HG03520 (cell line): ENCODE measurements at regions not wholly inside any gene's neighbourhood (a gene's known extent, or its start where the extent isn't known, plus 50 kb on each side); places are given as distances from the start of the nearest gene placed in this dataset.

ENCODE experiments used
- ATAC-seq: cut with Tn5 transposase; IDR thresholded peaks from one replicate; pipeline ENCODE4 v1.9.1; 2021; ENCODE audit warnings: mild to moderate bottlenecking, moderate library complexity; ENCODE audit not compliant: unreplicated experiment

DNA sequence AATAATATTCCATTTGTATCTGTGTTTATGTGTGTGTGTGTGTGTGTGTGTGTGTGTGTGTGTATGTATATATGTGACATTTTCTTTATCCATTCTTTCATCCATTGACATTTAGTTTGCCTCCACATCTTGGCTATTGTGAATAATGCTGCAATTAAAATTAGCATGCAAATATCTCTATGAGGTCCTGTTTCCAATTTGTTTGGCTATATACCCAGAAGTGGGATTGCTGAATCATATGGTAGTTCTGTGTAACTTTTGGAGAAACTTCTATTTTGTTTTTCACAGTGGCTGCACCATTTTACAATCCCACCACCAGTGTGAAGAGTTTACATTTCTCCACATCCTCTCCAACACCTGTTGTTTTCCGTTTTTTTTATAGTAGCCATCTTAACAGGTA is 53.1 kb downstream of the CH25H start:
- ATAC-seq, result no peak

DNA sequence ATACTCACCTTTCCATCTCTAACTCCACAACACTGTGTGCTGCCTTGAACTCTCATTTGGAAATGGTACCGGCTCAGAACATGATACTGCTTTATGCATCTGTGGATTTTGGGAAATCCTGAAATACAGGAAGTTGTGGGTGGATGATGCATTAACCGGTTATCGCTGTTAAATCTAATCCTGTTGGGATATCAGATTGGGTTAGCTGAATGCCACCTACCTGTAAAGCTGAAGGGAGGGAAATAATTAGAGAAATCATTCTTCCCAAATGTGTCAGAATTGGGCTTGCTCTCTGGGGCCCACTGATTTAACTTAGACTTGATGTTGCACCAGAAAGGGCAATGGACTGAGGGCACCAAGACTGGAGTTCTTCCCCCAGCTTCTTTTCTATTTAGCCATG is 54.0 kb downstream of the CH25H start:
- no peak for ATAC-seq

DNA sequence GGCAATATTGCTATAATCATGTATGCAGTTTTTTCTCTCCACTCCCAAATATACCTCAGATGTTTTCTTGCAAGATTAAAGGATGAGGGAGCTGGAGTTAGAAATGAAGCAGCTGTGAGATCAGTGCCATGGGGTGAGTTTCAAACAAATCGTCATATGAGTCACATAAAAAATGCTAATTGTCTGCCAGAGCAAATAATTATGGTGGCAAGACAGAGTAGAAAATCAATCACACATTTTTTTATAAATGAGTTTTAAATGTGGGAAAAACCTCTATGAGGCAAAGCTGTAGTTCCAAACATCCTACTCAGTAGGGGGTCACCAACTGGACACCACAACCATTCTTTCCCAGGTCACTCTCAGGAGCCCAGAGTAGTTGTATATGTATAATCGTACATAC is 55.3 kb downstream of the CH25H start:
- ATAC-seq, result no peak

DNA sequence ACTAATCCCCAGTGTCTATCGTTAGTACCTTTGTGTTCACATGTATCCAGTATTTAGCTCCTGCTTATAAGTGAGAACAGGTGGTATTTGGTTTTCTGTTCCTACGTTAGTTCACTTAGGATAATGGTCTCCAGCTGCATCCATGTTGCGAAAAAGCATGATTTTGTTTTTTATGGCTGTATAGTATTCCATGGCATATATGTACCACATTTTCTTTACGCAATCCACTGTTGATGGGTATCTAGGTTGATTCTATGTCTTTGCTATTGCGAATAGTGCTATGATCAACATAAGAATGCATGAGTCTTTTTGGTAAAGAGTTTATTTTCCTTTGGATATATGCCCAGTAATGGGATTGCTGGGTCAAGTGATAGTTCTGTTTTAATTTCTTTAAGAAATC is 59.1 kb downstream of the CH25H start:
- ATAC-seq, result no peak

DNA sequence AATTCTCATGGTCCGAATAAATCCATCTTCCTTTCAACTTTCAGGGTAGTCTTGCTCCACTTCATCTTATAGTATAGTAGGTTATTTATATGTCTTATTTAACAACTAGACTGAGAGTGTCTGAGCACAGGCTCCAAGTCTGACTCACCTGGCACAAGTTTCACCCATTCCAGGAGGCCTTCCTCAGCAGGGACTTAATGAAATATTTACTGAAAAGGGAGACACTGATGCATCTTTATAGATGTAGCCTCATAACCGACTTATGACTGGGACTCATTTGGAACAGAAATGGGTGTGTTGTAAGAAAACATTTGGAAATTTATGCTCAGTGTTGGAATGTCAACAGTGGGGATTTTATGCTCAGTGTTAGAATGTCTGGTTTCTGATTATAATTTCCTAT is 59.9 kb downstream of the CH25H start:
- no peak for ATAC-seq

DNA sequence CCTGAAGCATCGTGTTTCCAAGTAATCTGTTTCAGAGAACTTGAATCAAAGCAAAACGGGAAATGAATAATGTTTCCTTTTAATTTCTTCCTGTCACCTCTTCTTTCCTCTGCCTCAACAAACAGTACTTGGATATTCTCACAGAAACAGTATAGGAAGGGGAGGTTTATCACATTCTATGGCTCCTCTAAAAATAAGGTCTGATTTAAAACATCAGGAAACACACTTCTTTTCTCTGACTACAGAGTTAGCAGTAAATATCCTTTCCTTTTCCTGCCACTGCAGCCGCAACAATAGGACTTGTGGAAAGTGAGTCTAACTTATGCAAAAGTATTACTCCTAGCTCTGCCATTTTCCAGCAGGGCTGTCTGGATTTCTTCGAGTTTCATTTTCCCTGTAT is 62.3 kb downstream of the CH25H start:
- no peak for ATAC-seq

DNA sequence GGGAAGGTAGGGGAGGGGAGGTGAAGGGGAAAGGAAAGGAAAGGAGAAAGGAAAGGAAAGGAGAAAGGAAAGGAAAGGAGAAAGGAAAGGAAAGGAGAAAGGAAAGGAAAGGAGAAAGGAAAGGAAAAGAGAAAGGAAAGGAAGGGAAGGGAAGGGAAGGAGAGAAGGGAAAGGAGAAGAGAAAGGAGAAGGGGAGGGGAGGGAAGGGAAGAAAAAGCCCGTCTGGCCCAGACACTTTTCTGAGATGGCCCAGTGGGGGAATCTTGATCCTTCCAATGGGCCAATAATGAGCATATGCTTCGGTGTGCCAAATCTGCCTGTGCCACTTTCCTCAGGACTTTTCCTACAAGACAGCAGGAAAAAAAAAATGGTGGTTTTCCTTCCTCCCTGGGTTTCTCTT is 64.5 kb downstream of the CH25H start:
- no peak for ATAC-seq

DNA sequence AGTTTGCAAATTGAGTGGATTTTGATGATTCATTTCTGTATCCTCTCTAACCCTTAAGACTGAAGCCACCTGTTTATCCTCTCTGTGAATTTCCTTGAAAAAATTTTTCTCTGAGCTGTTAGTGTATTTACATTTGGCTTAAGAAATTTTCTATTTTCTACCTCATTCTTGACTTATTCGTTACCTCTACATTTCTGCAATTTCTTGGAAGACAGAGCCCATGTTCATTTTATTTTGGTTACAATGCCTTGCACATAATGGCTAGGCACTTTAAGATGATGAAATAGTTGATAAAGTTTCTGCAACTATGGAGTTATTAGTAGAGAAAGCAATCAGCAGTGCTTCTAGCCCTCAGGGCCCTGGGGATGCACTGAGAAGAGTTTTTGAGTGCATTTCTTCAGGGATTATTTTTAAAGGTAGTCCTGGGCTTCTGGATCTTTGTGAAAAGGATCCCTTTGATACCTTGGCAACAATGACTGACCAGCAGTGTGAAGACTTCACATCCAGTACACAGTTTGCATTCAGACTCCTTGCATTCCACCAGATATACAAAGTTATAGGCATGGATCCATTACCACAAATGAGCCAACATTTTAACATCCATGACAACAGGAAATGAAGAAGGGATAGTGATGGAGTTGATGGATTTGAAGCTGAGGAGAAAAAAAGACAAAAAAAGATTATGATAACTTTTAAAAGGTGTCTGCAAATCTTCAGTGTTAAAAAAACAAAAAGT is 68.2 kb downstream of the CH25H start:
- ATAC-seq, result no peak

DNA sequence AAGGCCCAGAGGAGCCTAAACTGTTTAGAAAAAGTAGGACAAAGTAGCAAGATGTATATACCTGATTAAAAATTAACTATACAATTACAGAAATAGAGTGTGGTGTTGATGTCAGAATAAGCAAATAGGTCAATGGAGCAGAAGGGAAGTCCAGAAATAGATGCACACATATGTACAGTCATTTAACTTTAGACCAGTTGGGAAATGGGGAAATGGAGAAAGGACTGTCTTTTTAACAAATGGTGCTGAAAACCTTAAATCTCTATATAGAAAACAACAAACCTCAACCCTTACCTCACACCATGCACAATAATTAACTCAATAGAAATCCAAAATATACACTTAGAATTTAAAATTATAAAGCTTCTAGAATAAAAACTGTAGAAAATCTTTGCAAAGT is 72.2 kb downstream of the CH25H start:
- ATAC-seq, result peak; percentile 46

DNA sequence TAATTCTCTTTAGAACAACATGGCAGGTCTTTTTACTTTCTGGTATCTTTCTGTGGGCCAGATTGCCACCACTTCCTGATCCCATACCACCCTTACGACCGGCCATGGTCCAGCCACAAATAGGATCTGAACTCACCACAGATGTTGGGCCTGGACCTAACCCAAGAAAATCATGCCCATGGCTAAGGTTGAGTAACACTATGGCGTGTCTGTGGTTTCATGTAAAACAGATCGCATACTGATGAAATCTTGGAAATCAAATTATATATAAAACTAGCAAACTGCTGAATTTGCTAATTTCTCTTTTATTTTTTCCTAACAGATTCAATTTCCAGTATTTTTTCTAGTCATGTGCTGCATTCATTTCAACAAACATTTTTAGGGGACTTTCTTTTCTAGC is 77.2 kb downstream of the CH25H start:
- ATAC-seq, result no peak

DNA sequence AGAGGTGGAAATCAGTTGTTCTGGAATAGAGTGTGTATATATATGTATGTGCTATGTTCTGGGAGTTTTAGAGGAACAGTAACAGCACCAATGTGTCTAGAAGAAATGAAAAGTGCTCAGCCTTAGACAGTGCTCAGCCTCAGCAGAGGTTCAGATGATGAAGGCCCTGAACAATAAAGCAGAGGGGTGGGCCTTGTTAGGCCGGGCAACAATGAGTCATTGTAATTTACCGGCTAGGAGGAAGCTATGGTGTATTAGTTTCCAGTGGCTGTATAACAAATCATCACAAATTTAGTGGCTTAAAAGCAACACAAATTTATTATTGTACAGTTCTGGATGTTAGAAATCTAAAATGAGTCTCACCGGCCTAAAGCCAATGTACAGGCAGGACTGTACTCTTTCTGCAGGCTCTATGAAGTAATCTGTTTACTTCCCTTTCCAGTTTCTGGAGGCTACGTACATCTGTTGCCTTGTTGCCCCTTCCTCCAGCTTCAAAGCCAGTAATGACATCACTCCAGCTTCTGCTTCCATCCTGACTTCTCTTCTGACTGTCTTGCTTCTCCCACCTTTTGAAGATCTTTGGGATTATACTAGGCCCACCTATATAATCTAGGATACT is 84.6 kb downstream of the CH25H start:
- ATAC-seq, result no peak

DNA sequence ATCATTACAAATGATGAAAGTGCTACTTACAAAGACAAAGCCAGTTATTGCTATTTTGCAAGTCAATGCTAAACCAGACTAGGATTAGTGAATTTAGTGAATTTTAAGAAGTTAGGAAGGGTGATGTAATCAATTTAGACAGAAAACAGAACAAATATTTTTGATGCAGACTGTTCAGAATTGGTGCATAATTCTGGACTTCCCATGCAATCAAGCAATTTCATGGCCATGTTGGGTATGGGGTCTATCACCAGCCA is 85.4 kb downstream of the CH25H start:
- ATAC-seq, result no peak

DNA sequence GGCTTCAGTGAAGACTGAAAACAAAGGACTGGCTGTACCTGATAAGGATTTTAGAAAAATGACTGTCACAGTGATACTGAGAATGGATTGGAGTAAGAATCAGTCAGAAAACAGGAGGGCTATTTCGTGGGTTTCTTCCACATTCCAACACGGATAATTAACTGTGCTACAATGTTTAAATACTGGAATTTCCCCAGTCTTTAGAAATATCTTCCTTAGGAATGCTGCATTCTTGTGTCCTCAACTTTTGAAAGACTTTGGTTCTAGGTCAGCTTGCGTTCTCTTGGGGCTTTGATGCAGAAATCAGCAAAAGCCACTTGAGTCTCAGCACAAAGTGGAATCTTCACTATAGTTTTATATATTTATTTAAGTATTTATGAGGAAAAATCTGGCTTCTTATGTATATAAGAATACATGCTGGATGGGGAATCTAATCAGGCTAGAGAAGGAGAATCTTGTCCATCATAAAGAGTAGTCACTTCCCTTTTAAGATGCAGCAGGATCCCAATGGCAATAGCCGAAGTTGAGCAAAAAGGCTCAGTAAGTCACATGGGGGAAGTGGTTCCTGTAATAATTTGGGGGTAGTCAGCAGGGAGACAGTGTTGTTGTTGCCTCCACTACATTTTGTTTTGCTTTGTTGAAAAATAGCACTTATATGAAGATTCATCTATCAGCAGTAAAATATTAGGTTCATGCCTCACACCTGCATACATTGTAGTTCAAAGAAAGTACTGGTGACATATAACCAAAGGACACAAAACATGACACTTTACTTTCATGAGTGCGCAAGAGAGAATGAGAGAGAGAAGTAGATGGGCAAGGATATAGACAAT is 86.0 kb downstream of the CH25H start:
- no peak for ATAC-seq

DNA sequence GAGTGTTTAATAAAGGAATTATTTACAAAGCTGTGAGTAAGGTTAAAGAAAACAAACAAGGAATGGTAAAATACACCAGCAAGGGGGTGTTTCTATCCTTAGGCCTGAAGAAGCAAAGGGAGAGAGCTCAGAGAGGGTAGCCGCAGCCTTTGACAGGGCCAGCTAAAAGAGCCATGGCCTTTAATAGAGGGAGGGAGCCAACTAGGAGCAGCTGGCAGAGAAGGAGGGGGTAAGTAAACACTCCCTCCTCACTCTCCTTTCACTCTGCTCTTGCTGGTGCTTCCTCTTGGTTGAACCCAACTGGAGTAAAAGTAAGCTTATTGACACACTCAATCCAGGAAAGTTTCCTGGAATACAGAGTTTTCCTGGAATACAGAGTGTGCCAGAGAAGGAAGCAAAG is 87.5 kb downstream of the CH25H start:
- no peak for ATAC-seq

DNA sequence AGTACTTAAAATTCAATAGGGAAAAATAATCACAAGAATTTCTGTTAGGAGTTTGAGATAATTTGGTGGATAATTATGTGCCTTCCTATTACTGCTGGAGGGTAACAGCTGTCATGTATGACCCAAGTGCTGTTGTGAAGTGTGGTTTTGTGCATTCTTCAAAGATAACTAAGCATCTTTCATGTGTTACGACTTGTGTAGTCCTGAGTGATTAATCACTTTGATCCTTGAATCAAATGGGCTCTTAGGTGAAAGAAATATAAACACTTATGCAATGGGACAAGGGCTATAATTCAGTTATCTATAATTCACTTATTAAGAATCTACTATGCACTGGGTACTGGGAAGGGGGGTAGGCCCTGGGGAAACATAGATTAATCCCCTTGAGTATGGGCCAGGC is 89.0 kb downstream of the CH25H start:
- ATAC-seq, result no peak

DNA sequence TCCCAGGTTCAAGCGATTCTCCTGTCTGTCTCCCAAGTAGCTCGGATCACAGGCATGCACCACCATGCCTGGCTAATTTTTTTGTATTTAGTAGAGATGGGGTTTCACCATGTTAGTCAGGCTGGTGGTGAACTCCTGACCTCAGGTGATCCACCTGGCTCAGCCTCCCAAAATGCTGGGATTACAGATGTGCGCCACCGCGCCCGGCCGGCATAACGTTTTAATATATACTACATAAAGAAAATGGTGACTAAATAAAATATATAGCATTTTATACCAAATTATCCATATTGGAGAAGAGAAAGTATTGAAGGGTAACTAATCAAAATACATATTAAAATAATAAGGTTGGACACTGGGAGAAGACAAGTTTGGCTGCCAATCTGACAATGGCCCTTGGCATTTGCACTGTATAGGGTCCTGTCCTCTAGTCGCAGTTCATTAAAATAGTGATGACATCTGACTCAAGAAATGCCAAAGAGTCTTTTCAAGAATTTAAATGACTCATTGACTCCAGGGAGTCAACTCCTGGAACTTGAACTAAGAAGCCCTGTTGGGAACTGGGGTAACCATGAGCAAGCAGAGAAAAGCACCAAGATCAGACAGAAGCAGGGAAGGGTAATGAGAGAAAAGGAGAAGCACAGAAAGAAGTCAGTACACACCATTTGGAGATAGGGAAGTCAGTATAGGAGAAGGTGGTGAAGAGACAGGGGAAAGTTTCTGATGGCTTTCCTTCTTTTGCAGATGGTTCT is 91.1 kb downstream of the CH25H start:
- no peak for ATAC-seq

DNA sequence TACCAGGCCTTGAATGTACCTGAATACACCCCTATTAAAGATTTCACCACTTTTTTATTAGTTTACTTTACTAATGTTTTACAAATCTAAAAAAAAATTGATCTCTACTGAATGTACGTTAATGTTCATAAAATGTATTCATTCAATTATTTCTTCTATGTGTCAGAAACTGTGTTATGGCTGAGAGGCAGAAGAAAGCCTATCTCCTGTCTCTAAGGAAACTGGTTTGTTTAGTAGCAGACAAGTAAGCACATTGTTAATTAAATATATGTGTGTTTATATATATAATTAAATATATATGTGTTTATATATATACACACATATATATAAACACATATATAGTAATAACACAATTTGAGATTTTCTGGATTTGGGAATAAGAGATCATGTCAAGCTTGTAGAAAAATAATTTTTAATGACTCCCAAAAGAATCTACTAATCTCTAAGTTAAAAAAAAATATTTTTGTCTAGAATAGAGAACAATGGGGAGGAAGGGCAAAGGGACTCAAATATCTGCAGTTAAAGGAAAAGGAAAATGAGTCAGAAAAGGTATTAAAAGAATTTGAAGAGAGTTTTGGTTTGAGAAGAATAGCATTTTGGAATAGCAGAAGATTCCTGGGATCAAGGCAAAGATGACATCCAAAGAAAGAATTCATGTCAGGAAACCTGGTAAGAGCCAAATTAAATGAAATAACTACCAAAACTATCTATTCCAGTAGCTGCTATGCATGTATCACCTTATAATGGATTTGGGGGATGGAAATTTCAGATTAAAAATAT is 92.1 kb downstream of the CH25H start:
- ATAC-seq, result no peak

DNA sequence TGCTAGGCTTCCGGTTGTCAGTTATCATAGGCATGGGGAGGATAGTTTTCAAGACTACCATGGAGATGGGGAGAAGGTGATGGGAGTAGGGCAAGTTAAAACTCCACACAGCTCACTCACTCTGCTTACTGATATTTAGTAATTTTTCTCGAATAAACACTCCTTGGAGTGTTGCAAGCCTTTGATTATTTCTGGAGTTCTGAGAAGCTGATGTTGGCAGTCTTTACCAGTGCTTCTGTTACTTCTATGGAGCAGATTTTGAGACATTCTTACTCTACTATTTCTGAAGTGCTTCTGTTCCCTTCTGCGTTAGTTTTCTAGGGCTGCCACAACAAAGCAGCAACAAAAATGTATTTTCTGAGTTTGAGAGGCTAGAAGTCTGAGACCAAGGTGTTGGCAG is 104.4 kb downstream of the CH25H start:
- no peak for ATAC-seq

DNA sequence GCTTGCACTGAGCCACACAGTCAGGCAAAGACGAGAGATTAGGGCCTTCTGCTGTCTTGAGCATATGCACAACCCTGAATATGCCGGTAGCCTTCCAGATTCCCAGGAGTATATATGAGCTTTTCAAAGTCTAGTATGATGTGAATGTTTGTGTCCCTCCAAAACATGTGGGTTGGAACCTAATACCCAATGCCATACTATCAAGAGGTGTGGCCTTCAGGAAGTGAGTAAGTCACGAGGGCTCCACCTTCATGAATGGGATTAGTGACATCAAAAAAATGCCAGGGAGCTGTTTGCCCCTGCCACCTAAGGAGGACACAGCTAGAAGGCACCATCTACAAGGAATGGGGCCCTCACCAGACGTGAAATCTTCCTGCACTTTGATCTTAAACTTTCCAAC is 105.2 kb downstream of the CH25H start:
- ATAC-seq, result no peak

DNA sequence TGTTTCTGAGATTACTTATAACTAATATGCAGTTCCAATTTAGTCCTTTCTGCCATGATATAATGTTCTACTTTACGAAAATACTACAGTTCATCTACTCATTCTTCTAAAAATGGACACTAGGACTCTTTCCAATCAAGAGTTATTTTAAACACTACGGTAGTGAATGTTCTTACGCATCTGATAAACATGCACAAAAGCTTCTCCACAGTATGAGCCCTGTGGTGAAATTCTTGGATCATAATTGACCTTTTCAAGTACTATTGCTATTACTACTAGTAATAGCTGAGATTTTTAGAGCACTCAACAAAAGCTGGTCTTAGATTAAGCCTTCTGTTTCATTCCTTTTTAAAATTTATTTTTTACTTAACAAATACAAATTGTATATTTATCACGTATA is 106.4 kb downstream of the CH25H start:
- ATAC-seq, result no peak

DNA sequence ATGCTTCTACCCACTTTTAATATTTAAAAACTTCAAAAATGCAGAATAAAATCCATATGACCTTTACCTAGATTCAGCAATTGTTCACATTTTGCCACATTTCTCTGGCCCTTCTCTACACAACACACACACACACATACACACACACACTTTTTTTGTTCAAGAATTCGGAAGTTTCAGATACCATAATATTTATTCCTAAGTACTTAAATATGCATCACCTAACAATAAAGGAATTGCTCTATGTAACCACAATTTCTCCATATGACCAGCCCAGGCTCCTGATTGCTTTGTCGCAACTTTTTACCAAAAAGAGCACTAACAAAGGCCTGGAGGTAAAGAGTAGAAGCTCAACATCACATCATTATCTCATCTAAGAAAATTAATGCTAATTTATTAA is 106.6 kb downstream of the FAS start:
- ATAC-seq, result no peak
